ENCODE measurements at regions not wholly inside any gene's neighbourhood (a gene's known extent, or its start where the extent isn't known, plus 50 kb on each side); places are given as distances from the start of the nearest gene placed in this dataset.
A peak's percentile ranks its signal among the peaks of the same experiment; 100 is the strongest.

GRCh38 chr11:98260983-98261382 lies 759.8 kb upstream of the CNTN5 start:
- Histone ChIP-seq H3K4me2 (no peak overlapping the region), H3K4me1 (replicated peaks; ENCODE audit: insufficient read depth) (no peaks in the 10 kb centered on the region), H3K4me3 (no peak overlapping the region), H2AFZ (no peak overlapping the region), H3K36me3 (ENCODE audit: low read depth) (no peaks in the 10 kb centered on the region), H3K27ac (no peak overlapping the region), H3K9me3 (ENCODE audit: insufficient read depth, low read depth) (no peaks in the 10 kb centered on the region; the same call in 1 of the 2 replicates), H4K20me1 (ENCODE audit: insufficient read depth) (no peaks in the 10 kb centered on the region; the same call in 1 of the 2 replicates), H3K79me2 (ENCODE audit: low read depth) (no peaks in the 10 kb centered on the region), H3K9me2 (ENCODE audit: insufficient read depth) (no peaks in the 10 kb centered on the region; the same call in 1 of the 2 replicates), H3F3A (ENCODE audit: insufficient read depth, low read depth) (no peaks in the 10 kb centered on the region), H3K27me3 (ENCODE audit: insufficient read depth, low read depth) (no peaks in the 10 kb centered on the region)
- ChIA-PET CTCF (no interaction called here), POLR2A (ENCODE audit: unreplicated experiment) (no interaction called here)
- DNase-seq = no peak
- no TSS peak for BruUV-seq (replicated peaks)
- TF ChIP-seq CTCF (conservative IDR thresholded peaks at IDR 0.05) = peak; percentile 70
- no peak for TF ChIP-seq EZH2 (IDR thresholded peaks at IDR 0.05; ENCODE audit: low read depth)
- intact Hi-C loops (cut with micrococcal nuclease; ENCODE audit: unreplicated experiment) = no loop called here

GRCh38 chr11:98277251-98277912 lies 743.4 kb upstream of the CNTN5 start:
- no TSS peak for BruUV-seq (replicated peaks)

GRCh38 chr11:98289617-98290263 lies 731.0 kb upstream of the CNTN5 start:
- H3K79me2 ChIP-seq (ENCODE audit: low read depth) = no peaks in the 10 kb centered on the region
- H3K4me1 ChIP-seq (replicated peaks; ENCODE audit: insufficient read depth) = no peaks in the 10 kb centered on the region
- no peak for DNase-seq
- BruUV-seq (replicated peaks) = no TSS peak
- H3K9me3 ChIP-seq (ENCODE audit: insufficient read depth, low read depth) = no peaks in the 10 kb centered on the region
- POLR2A ChIA-PET (ENCODE audit: unreplicated experiment) = no interaction called here
- CTCF ChIA-PET = no interaction called here
- no peak overlapping the region for H2AFZ ChIP-seq
- peaks cover 17% of the 10 kb centered on the region; the same call in 1 of the 2 replicates for H3K9me2 ChIP-seq (ENCODE audit: insufficient read depth)
- TF ChIP-seq CTCF (conservative IDR thresholded peaks at IDR 0.05) = no peak
- H3F3A ChIP-seq (ENCODE audit: insufficient read depth, low read depth) = no peaks in the 10 kb centered on the region
- no peak overlapping the region for H3K4me2 ChIP-seq
- no peaks in the 10 kb centered on the region for H3K27me3 ChIP-seq (ENCODE audit: insufficient read depth, low read depth)
- intact Hi-C loops (cut with micrococcal nuclease; ENCODE audit: unreplicated experiment) = no loop called here
- H3K27ac ChIP-seq = no peak overlapping the region
- H4K20me1 ChIP-seq (ENCODE audit: insufficient read depth) = no peaks in the 10 kb centered on the region
- H3K4me3 ChIP-seq = no peak overlapping the region
- H3K36me3 ChIP-seq (ENCODE audit: low read depth) = no peaks in the 10 kb centered on the region

More at GRCh38 chr11:98277251-98277912, 743.4 kb upstream of the CNTN5 start:
- no peak for DNase-seq
- POLR2A ChIA-PET (ENCODE audit: unreplicated experiment) = no interaction called here
- H3K9me2 ChIP-seq (ENCODE audit: insufficient read depth) = no peaks in the 10 kb centered on the region
- no peaks in the 10 kb centered on the region for H3K9me3 ChIP-seq (ENCODE audit: insufficient read depth, low read depth)
- TF ChIP-seq EZH2 (IDR thresholded peaks at IDR 0.05; ENCODE audit: low read depth) = no peak
- no peak for TF ChIP-seq CTCF (conservative IDR thresholded peaks at IDR 0.05)
- no peaks in the 10 kb centered on the region for H3K79me2 ChIP-seq (ENCODE audit: low read depth)
- no peaks in the 10 kb centered on the region for H3K27me3 ChIP-seq (ENCODE audit: insufficient read depth, low read depth)
- no peaks in the 10 kb centered on the region for H3F3A ChIP-seq (ENCODE audit: insufficient read depth, low read depth)
- H3K4me3 ChIP-seq = no peak overlapping the region
- no peak overlapping the region for H3K27ac ChIP-seq
- H3K4me2 ChIP-seq = no peak overlapping the region
- H3K36me3 ChIP-seq (ENCODE audit: low read depth) = no peaks in the 10 kb centered on the region
- intact Hi-C loops (cut with micrococcal nuclease; ENCODE audit: unreplicated experiment) = no loop called here
- no peaks in the 10 kb centered on the region for H4K20me1 ChIP-seq (ENCODE audit: insufficient read depth)
- H2AFZ ChIP-seq = no peak overlapping the region
- H3K4me1 ChIP-seq (replicated peaks; ENCODE audit: insufficient read depth) = no peaks in the 10 kb centered on the region
- CTCF ChIA-PET = no interaction called here

All from PC-9 (cell line).